22Rv1 (cell line): ENCODE measurements at regions not wholly inside any gene's neighbourhood (a gene's known extent, or its start where the extent isn't known, plus 50 kb on each side); places are given as distances from the start of the nearest gene placed in this dataset.

Experiments used
- H3K27ac ChIP-seq: fragments of 450-650 bp; 2 replicates; pipeline ENCODE4 v1.5.1; 2017
- ZFX ChIP-seq: fragments of 450-650 bp; IDR thresholded peaks from 2 replicates; pipeline ENCODE4 v1.6.1; 2017; ENCODE audit warnings: antibody characterized with exemption, borderline replicate concordance
- TF ChIP-seq, protein P1 (sequence below): fragments of 450-650 bp; IDR thresholded peaks from 2 replicates; pipeline ENCODE4 v1.5.1; 2017; ENCODE audit warnings: mild to moderate bottlenecking

- TF ChIP-seq, protein P1, sequence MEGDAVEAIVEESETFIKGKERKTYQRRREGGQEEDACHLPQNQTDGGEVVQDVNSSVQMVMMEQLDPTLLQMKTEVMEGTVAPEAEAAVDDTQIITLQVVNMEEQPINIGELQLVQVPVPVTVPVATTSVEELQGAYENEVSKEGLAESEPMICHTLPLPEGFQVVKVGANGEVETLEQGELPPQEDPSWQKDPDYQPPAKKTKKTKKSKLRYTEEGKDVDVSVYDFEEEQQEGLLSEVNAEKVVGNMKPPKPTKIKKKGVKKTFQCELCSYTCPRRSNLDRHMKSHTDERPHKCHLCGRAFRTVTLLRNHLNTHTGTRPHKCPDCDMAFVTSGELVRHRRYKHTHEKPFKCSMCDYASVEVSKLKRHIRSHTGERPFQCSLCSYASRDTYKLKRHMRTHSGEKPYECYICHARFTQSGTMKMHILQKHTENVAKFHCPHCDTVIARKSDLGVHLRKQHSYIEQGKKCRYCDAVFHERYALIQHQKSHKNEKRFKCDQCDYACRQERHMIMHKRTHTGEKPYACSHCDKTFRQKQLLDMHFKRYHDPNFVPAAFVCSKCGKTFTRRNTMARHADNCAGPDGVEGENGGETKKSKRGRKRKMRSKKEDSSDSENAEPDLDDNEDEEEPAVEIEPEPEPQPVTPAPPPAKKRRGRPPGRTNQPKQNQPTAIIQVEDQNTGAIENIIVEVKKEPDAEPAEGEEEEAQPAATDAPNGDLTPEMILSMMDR: no peak
- TF ChIP-seq ZFX: no peak
- H3K27ac ChIP-seq: no peak overlapping the region
Measured at GRCh38 chr18:57242285-57242684, 95.4 kb downstream of the BOD1L2 start.

DNA sequence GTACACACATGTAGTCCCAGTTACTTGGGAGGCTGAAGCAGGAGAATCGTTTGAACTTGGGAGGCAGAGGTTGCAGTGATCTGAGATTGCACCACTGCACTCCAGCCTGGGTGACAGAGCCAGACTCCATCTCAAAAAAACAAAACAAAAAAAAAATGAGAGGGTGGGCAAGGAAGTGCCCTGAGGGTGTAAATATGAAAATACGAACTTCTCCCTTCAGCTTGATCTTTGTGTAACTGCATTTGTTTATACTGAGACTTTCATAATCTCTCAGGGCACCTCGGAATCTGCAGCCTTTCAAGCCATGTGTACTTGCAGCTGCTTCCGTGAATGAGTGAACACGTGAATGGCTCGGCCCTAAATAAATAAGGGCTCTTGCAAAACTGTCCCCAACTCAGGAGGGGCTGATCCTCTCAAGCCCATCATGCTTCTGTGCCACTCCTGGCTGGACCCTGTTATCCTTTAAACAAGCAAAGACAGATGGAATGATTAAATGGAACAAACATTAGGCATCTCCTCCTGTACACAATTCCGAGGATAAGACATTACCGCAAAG lies 96.8 kb downstream of the BOD1L2 start:
- H3K27ac ChIP-seq: no peak overlapping the region
- TF ChIP-seq, protein P1: no peak
- TF ChIP-seq ZFX: no peak

GRCh38 chr18:57249179-57249578 lies 102.3 kb downstream of the BOD1L2 start:
- TF ChIP-seq, protein P1: no peak
- no peak for TF ChIP-seq ZFX

DNA sequence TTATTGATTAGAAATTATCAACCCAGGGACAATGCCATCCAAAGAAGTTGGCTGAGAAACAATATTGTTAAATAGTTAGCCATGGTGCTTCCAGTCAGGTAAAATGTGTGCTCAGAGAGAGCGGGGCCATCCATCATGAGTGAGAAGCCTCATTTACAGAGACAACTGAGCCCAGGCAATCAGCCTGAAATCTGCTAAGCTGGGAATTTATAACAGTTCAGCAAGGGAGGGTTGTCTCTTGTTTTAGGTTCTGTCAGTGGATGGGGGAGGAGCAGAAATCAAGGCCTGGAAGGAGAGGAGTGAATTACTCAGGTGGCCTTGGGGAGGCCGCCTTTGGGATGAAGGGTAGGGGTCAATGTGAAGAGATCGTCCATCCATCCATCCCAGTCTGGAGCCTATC lies 102.5 kb upstream of the ST8SIA3 start:
- TF ChIP-seq ZFX: no peak
- TF ChIP-seq, protein P1: no peak
- no peak overlapping the region for H3K27ac ChIP-seq

More at GRCh38 chr18:57249179-57249578, 102.3 kb downstream of the BOD1L2 start:
- H3K27ac ChIP-seq: no peak overlapping the region

GRCh38 chr18:57251747-57252146 lies 100.6 kb upstream of the ST8SIA3 start:
- no peak for TF ChIP-seq ZFX
- TF ChIP-seq, protein P1: no peak
- H3K27ac ChIP-seq: no peak overlapping the region

DNA sequence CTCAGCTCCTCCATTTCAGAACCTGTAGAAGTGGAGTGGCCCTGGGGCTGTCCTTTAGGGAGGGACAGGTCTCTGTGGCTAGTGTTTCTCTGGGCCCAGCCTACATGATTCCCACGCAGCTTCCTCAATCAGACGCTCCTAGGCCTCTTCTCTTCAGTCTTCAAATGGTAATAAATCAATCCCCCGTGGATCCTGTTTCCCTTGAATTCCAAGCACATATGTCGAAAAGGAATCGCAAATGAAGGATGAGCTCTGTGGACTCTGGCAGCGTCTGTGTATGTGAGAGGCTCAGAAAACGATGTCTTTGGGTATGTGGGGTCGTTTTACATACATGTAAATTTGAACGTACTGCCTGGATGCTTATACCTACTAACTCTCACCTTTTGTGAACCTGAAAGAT lies 98.5 kb upstream of the ST8SIA3 start:
- TF ChIP-seq ZFX: no peak
- TF ChIP-seq, protein P1: no peak
- no peak overlapping the region for H3K27ac ChIP-seq

DNA sequence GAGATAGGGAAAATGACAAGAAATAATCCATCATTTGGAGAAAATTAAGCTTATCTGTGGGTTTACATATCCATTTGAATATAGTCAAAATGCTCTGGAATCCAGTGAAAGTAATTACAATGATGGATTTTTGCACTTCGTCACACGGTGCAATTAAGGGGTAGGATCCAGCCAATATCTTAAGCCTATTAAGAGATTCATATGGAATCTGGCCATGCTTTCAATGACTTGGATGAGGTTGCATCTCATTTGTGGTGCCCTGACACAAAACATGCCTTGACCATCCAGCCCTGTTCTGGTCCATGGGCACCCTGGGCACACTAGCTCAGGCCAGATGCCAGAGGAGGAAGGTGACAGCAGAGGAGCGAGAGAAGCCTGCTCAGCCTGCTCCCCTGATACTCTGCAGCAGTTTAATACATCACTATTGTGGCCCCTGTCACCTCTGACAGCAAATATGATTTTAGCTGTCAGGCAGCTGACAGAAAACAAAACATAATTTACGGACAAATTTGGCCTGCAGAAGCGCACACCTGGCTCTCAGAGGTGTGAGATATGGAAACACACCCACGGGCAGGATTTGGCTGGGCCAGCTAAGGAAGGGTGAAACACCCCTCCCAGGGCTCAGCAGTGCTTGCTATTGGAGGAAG lies 94.1 kb upstream of the ST8SIA3 start:
- no peak overlapping the region for H3K27ac ChIP-seq
- no peak for TF ChIP-seq ZFX
- TF ChIP-seq, protein P1: no peak
